HG03439 (cell line): ENCODE measurements at regions not wholly inside any gene's neighbourhood (a gene's known extent, or its start where the extent isn't known, plus 50 kb on each side); places are given as distances from the start of the nearest gene placed in this dataset.

Source experiments
- ATAC-seq: cut with Tn5 transposase; IDR thresholded peaks from one replicate; pipeline ENCODE4 v1.9.1; 2021; ENCODE audit warnings: mild to moderate bottlenecking, moderate library complexity; ENCODE audit not compliant: unreplicated experiment

- ATAC-seq = no peak
Measured at GRCh38 chr7:136189506-136189998, 212.4 kb upstream of the MTPN start.

- ATAC-seq = no peak
Measured at GRCh38 chr7:136186281-136186680, 209.1 kb upstream of the MTPN start.

GRCh38 chr7:136184719-136185118, 207.6 kb upstream of the MTPN start:
- ATAC-seq = no peak

GRCh38 chr7:136183981-136184380, 206.8 kb upstream of the MTPN start:
- ATAC-seq = no peak

GRCh38 chr7:136180984-136181383, 203.8 kb upstream of the MTPN start:
- ATAC-seq = no peak

- no peak for ATAC-seq
Measured at GRCh38 chr7:136179851-136180721, 202.9 kb upstream of the MTPN start.

- ATAC-seq = no peak
Measured at GRCh38 chr7:136179154-136179553, 202.0 kb upstream of the MTPN start.

GRCh38 chr7:136174477-136175125, 197.4 kb upstream of the MTPN start:
- no peak for ATAC-seq

- no peak for ATAC-seq
Measured at GRCh38 chr7:136173874-136174273, 196.7 kb upstream of the MTPN start.

GRCh38 chr7:136171233-136171632, 194.1 kb upstream of the MTPN start:
- no peak for ATAC-seq

- no peak for ATAC-seq
Measured at GRCh38 chr7:136168821-136169220, 191.7 kb upstream of the MTPN start.

- ATAC-seq = no peak
Measured at GRCh38 chr7:136167991-136168390, 190.8 kb upstream of the MTPN start.

- no peak for ATAC-seq
Measured at GRCh38 chr7:136166521-136166920, 189.4 kb upstream of the MTPN start.

GRCh38 chr7:136163340-136163801, 186.2 kb upstream of the MTPN start:
- no peak for ATAC-seq

- no peak for ATAC-seq
Measured at GRCh38 chr7:136150311-136150710, 173.2 kb upstream of the MTPN start.

- no peak for ATAC-seq
Measured at GRCh38 chr7:136148920-136149319, 171.8 kb upstream of the MTPN start.

GRCh38 chr7:136146925-136147324, 169.8 kb upstream of the MTPN start:
- no peak for ATAC-seq

- ATAC-seq = no peak
Measured at GRCh38 chr7:136144182-136144581, 167.0 kb upstream of the MTPN start.

GRCh38 chr7:136143271-136143670, 166.1 kb upstream of the MTPN start:
- ATAC-seq = no peak

GRCh38 chr7:136142583-136142982, 165.4 kb upstream of the MTPN start:
- ATAC-seq = no peak

- ATAC-seq = no peak
Measured at GRCh38 chr7:136140469-136140868, 163.3 kb upstream of the MTPN start.

- no peak for ATAC-seq
Measured at GRCh38 chr7:136139417-136139816, 162.3 kb upstream of the MTPN start.
